Mucosa of rectum (tissue), 2 donors: ENCODE measurements at regions not wholly inside any gene's neighbourhood (a gene's known extent, or its start where the extent isn't known, plus 50 kb on each side); places are given as distances from the start of the nearest gene placed in this dataset.

Experiments
- H3K27ac ChIP-seq, 2 donors: one replicate each; pipeline ENCODE4 v1.7.0; 2013; ENCODE audit warnings: inconsistent platforms in 2 of 2, low read depth in 2 of 2, low read length in 2 of 2
- H3K27me3 ChIP-seq, 2 donors: one replicate each; pipeline ENCODE4 v1.7.0; 2013; ENCODE audit warnings: low read length in 2 of 2; ENCODE audit not compliant: control insufficient read depth in 2 of 2, insufficient read depth in 2 of 2
- H3K36me3 ChIP-seq, 2 donors: one replicate each; pipeline ENCODE4 v1.7.0; 2013; ENCODE audit warnings: low read length in 2 of 2; ENCODE audit not compliant: control insufficient read depth in 2 of 2, insufficient read depth in 2 of 2
- H3K4me1 ChIP-seq, 2 donors: one replicate each; pipeline ENCODE4 v1.7.0; 2013; ENCODE audit warnings: low read length in 2 of 2, mild to moderate bottlenecking in 1 of 2; ENCODE audit not compliant: control insufficient read depth in 2 of 2, insufficient read depth in 2 of 2
- H3K4me3 ChIP-seq, 2 donors: one replicate each; pipeline ENCODE4 v1.7.0; 2013; ENCODE audit warnings: low read length in 2 of 2
- H3K9ac ChIP-seq, 2 donors: one replicate each; pipeline ENCODE4 v1.7.0; 2013; ENCODE audit warnings: low read length in 2 of 2, low read depth in 1 of 2, mild to moderate bottlenecking in 1 of 2
- H3K9me3 ChIP-seq, 2 donors: one replicate each; pipeline ENCODE4 v1.7.0; 2013; ENCODE audit warnings: low read length in 2 of 2; ENCODE audit not compliant: control insufficient read depth in 2 of 2
- donor health status: healthy.
- donor health status: Normal muscosa, but diverticular disease.

DNA sequence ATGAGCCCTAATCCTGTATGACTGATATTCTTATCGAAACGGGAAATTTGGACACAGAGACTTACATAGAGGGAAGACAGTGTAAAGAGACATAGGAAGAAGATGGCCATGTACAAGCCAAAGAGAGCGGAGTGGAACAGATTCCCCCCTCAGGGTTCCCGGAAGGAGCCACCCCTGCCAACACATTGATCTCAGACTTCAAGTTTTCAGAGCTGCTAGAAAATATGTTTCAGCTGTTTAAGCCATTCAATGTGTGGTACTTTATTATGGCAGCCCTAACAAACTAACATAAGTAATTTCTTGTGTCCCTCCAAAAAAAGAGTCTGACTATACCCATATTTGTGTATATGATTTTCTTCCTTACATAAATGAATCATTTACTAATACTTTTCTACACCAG is 128.0 kb upstream of the STC2 start:
- H3K9ac ChIP-seq, result no peak overlapping the region
- H3K27ac ChIP-seq, result no peak overlapping the region

DNA sequence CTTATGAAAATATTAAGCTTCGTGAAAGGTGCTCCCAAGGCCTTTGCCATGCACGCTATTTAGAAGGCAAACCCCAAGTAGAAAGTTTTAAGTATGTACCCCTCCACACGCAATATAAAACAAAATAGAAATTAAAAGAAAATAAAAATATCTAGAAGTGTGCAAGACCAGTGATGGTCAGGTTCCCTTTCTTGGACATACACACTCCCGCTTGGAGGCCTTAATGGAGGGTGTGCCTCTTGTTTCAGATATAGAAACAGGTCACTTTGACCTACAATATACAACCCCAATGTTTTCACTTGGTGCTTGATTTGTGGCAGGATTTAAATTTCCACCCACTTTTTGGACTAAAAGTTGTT is 127.4 kb upstream of the STC2 start:
- no peak overlapping the region for H3K27ac ChIP-seq
- no peak overlapping the region for H3K4me3 ChIP-seq
- no peaks in the 10 kb centered on the region for H3K9me3 ChIP-seq
- no peak overlapping the region for H3K9ac ChIP-seq
- no peaks in the 10 kb centered on the region for H3K36me3 ChIP-seq
- H3K4me1 ChIP-seq, result no peaks in the 10 kb centered on the region
- H3K27me3 ChIP-seq, result no peaks in the 10 kb centered on the region

More for the DNA sequence above, 128.0 kb upstream of the STC2 start:
- Histone ChIP-seq H3K27me3 (no peaks in the 10 kb centered on the region), H3K9me3 (no peaks in the 10 kb centered on the region), H3K36me3 (no peaks in the 10 kb centered on the region), H3K4me3 (no peak overlapping the region), H3K4me1 (no peaks in the 10 kb centered on the region)

DNA sequence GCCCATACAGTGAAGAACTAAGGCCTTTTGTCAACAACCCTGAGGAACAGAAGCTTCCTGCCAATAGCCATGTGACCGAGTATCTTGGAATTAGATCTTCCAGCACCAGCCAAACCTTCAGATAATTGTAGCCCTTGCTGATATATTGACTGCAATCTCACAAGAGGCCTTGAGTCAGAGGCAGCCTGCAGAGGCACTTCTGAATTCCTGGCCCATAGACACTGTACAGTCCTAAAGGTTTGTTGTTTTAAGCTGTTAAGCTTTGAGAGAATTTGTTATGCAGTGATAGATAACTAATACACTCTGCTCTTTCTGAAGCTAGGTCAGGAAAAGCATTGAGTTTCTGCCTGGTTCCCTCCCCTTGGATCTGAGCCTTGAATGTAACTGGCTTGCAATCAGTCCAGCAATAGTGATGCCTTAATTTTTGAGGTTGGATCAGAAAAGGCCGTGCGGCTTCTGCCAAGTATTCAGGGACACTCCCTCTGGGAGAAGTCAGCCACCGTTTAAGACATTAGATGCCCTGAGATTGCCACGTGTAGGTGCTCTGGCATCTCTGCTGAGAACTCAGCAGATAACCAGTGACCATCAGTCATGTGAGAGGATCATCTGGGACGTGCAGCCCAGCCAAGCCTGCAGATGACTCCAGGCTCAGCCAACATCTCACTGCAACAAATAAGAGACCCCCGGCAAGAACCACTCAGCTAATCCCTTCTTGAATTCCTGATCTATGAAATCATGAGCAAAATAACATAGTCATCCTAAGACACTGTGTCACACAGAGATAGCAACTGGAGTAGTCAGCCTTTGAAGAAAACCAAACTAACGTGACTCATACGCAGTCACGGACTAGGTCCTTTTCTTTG is 126.8 kb upstream of the STC2 start:
- no peaks in the 10 kb centered on the region for H3K27me3 ChIP-seq
- no peaks in the 10 kb centered on the region for H3K36me3 ChIP-seq
- no peak overlapping the region for H3K27ac ChIP-seq
- no peak overlapping the region for H3K9ac ChIP-seq
- no peaks in the 10 kb centered on the region for H3K4me1 ChIP-seq
- H3K9me3 ChIP-seq, result no peaks in the 10 kb centered on the region
- no peak overlapping the region for H3K4me3 ChIP-seq

DNA sequence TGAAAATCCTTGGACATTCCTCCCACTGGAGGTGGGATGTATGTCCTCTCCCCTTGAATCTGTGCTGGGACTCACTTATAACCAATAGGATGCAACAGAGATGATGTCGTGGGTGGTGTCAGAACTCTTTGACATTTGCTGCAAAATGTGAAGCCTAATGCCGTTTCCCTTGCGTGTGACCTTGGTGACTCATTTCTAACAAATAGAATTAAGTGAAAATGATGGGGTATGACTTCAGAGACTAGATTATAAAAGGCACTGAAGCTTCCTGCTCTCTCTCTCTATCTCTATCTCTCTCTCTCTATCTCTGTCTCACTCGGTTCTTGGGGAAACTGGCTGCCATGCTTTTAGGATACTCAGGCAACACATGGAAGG is 126.1 kb upstream of the STC2 start:
- no peaks in the 10 kb centered on the region for H3K27me3 ChIP-seq
- H3K4me3 ChIP-seq, result no peak overlapping the region
- no peaks in the 10 kb centered on the region for H3K9me3 ChIP-seq
- H3K36me3 ChIP-seq, result no peaks in the 10 kb centered on the region
- H3K27ac ChIP-seq, result no peak overlapping the region
- no peaks in the 10 kb centered on the region for H3K4me1 ChIP-seq
- H3K9ac ChIP-seq, result no peak overlapping the region

DNA sequence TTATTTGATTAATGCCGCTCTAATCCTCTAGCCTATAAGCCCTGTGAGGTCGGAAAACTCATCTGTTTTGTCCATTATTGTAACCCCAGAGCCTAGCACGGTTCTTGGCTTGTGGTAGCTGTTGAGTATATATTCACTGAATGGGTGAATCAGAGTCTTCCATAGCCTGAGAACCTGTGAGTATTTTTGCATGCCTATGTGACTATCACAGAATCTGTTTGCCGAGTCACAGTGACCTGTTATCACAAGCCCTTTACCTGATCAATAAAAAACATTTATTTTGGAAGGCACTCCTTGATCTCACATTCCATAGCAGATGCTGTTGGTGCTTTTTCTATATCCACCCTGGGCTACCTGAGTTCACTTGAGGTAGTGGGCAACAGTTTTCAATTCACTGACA is 125.0 kb upstream of the STC2 start:
- Histone ChIP-seq H3K9ac (no peak overlapping the region), H3K4me1 (no peaks in the 10 kb centered on the region), H3K4me3 (no peak overlapping the region), H3K36me3 (no peaks in the 10 kb centered on the region), H3K9me3 (no peaks in the 10 kb centered on the region), H3K27ac (no peak overlapping the region), H3K27me3 (no peaks in the 10 kb centered on the region)

DNA sequence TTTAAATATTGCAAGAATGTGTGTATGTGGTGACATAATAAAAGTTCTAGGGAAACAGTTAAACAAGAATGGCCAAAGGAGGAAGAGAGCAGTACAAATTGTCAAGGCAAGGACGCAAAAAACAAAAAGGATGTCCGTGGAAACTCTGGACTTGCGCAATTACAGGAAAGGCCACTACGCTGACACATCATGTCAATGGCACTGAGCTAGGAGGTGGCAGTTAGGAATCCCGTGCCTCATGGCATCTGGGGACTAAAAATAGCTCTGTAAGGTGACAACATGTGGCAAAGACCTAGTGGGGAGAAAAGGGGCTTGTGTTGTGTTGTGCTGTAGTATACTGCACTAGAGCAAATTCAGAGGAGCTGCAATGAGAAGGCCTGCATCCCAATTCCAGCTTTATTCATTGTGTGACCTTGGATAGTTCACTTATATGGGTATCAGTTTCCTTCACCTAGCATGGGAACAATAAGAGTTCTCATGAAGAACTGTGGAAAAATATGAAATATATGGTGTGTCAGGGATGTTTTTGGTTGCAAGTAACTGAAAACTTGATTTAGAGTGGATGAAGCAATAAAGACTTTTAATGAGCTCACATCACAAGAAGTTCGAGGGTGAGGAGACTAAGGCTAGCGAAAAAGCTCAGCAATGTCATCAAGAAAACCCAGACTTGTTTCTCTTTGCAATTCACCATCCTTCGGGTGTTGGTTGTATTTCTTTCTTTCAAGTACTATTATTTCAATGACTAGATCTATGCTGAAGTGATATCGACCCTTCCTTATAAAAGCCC is 124.1 kb upstream of the STC2 start:
- Histone ChIP-seq H3K27me3 (no peaks in the 10 kb centered on the region), H3K9me3 (no peaks in the 10 kb centered on the region), H3K27ac (no peak overlapping the region), H3K4me3 (no peak overlapping the region), H3K36me3 (no peaks in the 10 kb centered on the region), H3K9ac (no peak overlapping the region), H3K4me1 (no peaks in the 10 kb centered on the region)

DNA sequence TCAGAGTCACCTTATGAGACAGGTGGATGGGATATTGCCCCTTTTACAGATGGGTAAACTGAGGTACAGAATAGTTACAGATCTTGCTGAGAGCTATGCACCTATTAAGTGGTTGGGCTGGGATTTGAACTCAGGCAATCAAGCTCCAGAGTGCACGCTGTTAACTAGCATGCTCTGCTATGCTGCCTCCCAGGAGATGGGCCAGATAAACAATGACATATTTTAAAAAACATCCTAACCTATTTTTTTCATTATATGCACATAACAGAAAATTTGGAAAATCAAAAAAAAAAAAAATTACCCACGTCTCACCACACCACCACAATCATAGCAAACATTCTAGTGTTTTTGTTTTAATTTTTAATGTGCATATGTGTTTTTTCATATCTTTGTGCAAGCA is 123.4 kb upstream of the STC2 start:
- H3K4me1 ChIP-seq, result no peaks in the 10 kb centered on the region
- H3K27ac ChIP-seq, result no peak overlapping the region

DNA sequence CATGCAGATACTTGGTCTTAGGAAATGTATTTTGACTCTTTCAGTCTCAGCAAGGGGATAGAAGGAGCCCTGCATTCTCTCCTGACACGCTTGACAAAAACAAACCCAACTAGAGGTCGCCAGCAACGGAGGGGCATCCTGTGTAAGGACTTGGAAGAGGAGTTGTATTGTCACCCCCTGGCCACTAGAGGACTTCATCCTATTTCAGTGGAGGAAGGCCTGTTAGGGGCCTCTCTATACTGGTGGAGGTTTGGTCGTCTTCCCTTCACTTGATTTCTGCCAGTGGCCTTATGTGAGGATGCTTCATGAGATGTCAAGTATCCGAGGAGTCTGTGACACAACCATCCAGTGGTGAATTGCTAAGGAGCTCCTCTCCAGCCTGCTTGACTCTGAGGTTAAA is 122.8 kb upstream of the STC2 start:
- H3K4me1 ChIP-seq, result no peaks in the 10 kb centered on the region
- no peaks in the 10 kb centered on the region for H3K36me3 ChIP-seq
- H3K4me3 ChIP-seq, result no peak overlapping the region
- H3K27me3 ChIP-seq, result no peaks in the 10 kb centered on the region
- H3K9ac ChIP-seq, result no peak overlapping the region
- no peak overlapping the region for H3K27ac ChIP-seq
- H3K9me3 ChIP-seq, result no peaks in the 10 kb centered on the region

More for the DNA sequence above, 123.4 kb upstream of the STC2 start:
- Histone ChIP-seq H3K9me3 (no peaks in the 10 kb centered on the region), H3K9ac (no peak overlapping the region), H3K27me3 (no peaks in the 10 kb centered on the region), H3K36me3 (no peaks in the 10 kb centered on the region), H3K4me3 (no peak overlapping the region)

DNA sequence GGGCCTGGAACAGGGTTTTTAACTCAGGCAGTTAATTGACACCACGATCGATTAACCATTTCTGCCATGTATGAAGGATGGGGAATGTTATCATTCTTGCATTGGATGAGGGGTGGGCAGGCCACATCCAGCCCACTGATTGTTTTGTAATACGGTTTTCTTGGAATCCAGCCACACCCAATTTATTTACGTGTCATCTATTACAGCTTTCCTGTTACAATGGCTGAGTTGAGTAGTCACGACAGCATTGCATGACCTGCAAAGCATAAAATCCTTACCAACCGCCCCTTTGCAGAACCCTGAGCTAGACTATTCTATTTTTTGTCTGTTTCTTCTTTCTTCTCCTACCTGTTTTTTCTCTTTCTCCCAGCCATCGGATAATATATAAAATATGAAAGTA is 122.0 kb upstream of the STC2 start:
- H3K27ac ChIP-seq, result no peak overlapping the region
- no peaks in the 10 kb centered on the region for H3K4me1 ChIP-seq
- H3K4me3 ChIP-seq, result no peak overlapping the region
- H3K9ac ChIP-seq, result no peak overlapping the region
- H3K27me3 ChIP-seq, result no peaks in the 10 kb centered on the region
- H3K36me3 ChIP-seq, result no peaks in the 10 kb centered on the region
- no peaks in the 10 kb centered on the region for H3K9me3 ChIP-seq

DNA sequence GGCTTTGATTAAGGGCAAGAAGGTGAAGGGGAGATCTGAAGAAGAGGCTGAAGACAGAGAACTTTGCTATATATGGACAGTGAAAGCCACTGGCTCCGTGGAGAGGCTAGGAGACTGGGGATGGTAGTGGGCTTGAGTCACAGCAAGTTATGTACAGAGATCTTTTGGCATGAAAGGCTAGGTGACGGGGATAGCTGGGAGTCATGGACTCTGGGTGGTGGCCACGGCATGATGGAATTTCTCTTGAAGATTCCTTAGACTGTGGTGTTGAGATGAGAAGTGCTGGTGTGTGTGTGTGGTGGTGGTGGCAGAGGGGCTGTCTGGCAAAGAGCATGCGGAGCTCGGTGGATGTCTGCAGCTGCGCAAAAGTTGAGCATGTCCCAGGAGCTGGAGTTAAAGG is 120.6 kb upstream of the STC2 start:
- Histone ChIP-seq H3K4me3 (no peak overlapping the region), H3K27me3 (no peaks in the 10 kb centered on the region), H3K9ac (no peak overlapping the region), H3K27ac (no peak overlapping the region), H3K36me3 (no peaks in the 10 kb centered on the region), H3K4me1 (no peaks in the 10 kb centered on the region), H3K9me3 (no peaks in the 10 kb centered on the region)
